HL-60 (cell line): ENCODE measurements at regions not wholly inside any gene's neighbourhood (a gene's known extent, or its start where the extent isn't known, plus 50 kb on each side); places are given as distances from the start of the nearest gene placed in this dataset.

Experiments used
- POLR2AphosphoS5 ChIP-seq: IDR thresholded peaks from 2 replicates; pipeline ENCODE4 v1.6.1; 2012; ENCODE audit warnings: low read depth
- TF ChIP-seq, protein P1 (sequence below): IDR thresholded peaks from one replicate; pipeline ENCODE4 v1.5.1; 2011; ENCODE audit warnings: low read length, control low read depth, inconsistent platforms; ENCODE audit not compliant: insufficient read depth

DNA sequence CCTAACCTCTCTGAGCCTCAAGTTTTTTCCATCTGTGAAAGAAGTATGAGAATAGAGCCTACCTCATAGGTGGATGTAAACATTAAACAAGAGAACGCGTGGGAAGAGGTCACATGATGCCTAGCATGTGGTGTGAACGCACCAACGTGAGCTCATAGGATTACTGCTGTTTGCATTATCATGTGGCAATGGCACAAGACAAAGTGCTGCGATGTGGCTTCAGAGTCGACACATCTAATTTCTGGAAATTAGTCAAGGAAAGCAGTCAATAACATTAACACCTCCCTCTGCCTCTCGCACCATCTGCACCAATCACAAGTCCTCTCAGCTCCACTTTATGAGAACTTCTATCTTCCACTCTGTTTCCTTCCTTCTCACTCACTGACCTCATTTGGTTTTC is 489.7 kb downstream of the COG6 start:
- no peak for TF ChIP-seq POLR2AphosphoS5
- TF ChIP-seq, protein P1, sequence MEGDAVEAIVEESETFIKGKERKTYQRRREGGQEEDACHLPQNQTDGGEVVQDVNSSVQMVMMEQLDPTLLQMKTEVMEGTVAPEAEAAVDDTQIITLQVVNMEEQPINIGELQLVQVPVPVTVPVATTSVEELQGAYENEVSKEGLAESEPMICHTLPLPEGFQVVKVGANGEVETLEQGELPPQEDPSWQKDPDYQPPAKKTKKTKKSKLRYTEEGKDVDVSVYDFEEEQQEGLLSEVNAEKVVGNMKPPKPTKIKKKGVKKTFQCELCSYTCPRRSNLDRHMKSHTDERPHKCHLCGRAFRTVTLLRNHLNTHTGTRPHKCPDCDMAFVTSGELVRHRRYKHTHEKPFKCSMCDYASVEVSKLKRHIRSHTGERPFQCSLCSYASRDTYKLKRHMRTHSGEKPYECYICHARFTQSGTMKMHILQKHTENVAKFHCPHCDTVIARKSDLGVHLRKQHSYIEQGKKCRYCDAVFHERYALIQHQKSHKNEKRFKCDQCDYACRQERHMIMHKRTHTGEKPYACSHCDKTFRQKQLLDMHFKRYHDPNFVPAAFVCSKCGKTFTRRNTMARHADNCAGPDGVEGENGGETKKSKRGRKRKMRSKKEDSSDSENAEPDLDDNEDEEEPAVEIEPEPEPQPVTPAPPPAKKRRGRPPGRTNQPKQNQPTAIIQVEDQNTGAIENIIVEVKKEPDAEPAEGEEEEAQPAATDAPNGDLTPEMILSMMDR, result no peak
